ENCODE measurements at regions not wholly inside any gene's neighbourhood (a gene's known extent, or its start where the extent isn't known, plus 50 kb on each side); places are given as distances from the start of the nearest gene placed in this dataset.
"Not testable (repeated sequence)": the region's sequence is repeated elsewhere in the genome, so short reads cannot be mapped to it uniquely, and the experiment has no call there.

- no peak for DNase-seq
Observed at GRCh38 chr1:64363111-64363510, 106.8 kb upstream of the CACHD1 start.

GRCh38 chr1:64363616-64364015 lies 106.3 kb upstream of the CACHD1 start:
- no peak for DNase-seq

GRCh38 chr1:64366821-64367220 lies 103.1 kb upstream of the CACHD1 start:
- no peak for DNase-seq

- DNase-seq = no peak
Observed at GRCh38 chr1:64368344-64368743, 101.6 kb upstream of the CACHD1 start.

GRCh38 chr1:64378826-64379225 lies 91.1 kb upstream of the CACHD1 start:
- no peak for DNase-seq

GRCh38 chr1:64387389-64388285 lies 82.3 kb upstream of the CACHD1 start:
- no peak for DNase-seq

GRCh38 chr1:64388336-64388735 lies 81.6 kb upstream of the CACHD1 start:
- no peak for DNase-seq

- no peak for DNase-seq
Observed at GRCh38 chr1:64392109-64392508, 77.8 kb upstream of the CACHD1 start.

- DNase-seq = no peak
Observed at GRCh38 chr1:64393790-64394189, 76.1 kb upstream of the CACHD1 start.

- no peak for DNase-seq
Observed at GRCh38 chr1:64396817-64397216, 73.1 kb upstream of the CACHD1 start.

- no peak for DNase-seq
Observed at GRCh38 chr1:64397541-64397940, 72.4 kb upstream of the CACHD1 start.

GRCh38 chr1:64398936-64399335 lies 71.0 kb upstream of the CACHD1 start:
- no peak for DNase-seq

GRCh38 chr1:64401285-64401684 lies 68.6 kb upstream of the CACHD1 start:
- no peak for DNase-seq

- DNase-seq = no peak
Observed at GRCh38 chr1:64403331-64403730, 66.6 kb upstream of the CACHD1 start.

GRCh38 chr1:64404202-64404601 lies 65.7 kb upstream of the CACHD1 start:
- DNase-seq = no peak

GRCh38 chr1:64405833-64406232 lies 64.1 kb upstream of the CACHD1 start:
- no peak for DNase-seq

- DNase-seq = no peak
Observed at GRCh38 chr1:64410217-64410616, 59.7 kb upstream of the CACHD1 start.

- not testable (repeated sequence) for DNase-seq
Observed at GRCh38 chr1:64414855-64415546, 54.9 kb upstream of the CACHD1 start.

- DNase-seq = no peak
Observed at GRCh38 chr1:64417803-64418202, 52.1 kb upstream of the CACHD1 start.

Measured in suppressor macrophage treated with lipopolysaccharide for 1 hour (primary cell).